Nucleus accumbens (tissue), 56 donors: ENCODE measurements at regions not wholly inside any gene's neighbourhood (a gene's known extent, or its start where the extent isn't known, plus 50 kb on each side); places are given as distances from the start of the nearest gene placed in this dataset.
"Not testable (repeated sequence)": the region's sequence is repeated elsewhere in the genome, so short reads cannot be mapped to it uniquely, and the experiment has no call there.

Experiments
- DNase-seq, 56 donors: peaks; one replicate each; lab custom pipeline; 2025; lab: John Stamatoyannopoulos, UW

- no peak for DNase-seq
These were observed 116.5 kb downstream of the RTP4 start for GRCh38 chr3:187484547-187485295.

DNA sequence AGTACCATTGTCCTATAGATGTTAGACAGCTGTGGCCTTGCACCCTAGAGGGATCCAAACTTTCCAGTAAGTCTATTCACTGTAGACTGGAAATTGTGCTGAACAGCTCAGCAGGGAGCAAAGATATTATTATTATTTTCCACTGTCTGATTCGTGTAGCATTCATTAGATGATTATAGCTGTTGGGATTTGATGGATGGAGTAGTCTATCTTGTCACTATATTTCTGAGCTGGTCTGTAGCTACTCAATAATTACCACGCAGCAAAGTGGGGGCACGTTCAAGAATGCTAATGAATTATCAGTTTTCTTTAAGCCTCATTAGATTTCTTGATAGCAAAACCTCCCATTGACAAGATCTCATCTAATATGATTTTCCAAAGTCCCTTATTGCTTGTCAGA is 113.2 kb downstream of the RTP4 start:
- no peak for DNase-seq

GRCh38 chr3:187475613-187476012 is 107.4 kb downstream of the RTP4 start:
- not testable (repeated sequence) for DNase-seq

DNA sequence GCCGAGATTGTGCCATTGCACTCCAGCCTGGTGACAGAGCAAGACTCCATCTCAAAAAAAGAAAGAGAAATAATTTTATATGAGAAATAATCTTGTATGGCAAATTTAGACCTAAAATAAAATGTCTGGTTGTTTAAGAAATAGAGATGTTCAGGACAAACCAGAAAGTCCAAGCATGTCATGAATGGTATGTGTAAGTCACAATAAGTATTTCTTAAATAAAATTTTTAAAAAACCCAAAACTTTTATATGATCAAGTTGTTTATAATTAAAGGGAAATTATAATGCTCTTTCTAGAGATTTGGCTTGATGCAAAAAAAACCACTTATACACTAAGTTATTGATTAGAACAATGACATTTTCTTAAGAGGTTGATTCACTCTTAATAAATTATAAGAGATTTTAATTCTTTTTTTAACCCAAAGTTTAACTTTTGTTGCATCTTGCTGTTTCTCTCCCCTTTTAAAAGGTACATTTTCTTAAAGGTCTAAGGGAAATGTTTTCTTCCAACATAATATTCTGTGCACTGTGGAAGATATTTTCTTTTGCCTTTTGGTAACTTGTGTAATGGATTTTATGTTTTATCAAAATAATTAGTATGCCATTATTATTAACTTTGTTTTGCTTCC is 105.7 kb downstream of the RTP4 start:
- DNase-seq = no peak

- DNase-seq = not testable (repeated sequence)
These were observed 98.1 kb downstream of the RTP4 start for GRCh38 chr3:187466306-187466705.

GRCh38 chr3:187465503-187465902 is 97.3 kb downstream of the RTP4 start:
- DNase-seq = no peak

DNA sequence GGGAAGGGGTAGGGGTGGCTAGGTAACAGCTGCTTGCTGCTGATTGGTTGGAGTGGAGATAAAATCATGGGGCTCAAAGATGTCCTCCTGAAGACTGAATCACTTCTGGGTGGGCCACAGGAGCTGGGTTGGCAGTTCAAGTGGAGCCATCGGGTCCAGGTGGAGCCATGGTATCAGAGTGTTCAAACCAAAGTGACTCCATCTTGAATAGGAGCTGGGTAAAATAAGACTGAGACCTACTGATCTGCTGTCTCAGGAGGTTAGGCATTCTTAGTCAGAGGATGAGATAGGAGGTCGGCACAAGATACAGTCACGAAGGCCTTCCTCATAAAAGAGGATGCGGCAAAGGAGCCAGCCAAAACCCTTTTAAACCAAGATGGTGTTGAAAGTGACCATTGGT is 96.5 kb downstream of the RTP4 start:
- no peak for DNase-seq

DNA sequence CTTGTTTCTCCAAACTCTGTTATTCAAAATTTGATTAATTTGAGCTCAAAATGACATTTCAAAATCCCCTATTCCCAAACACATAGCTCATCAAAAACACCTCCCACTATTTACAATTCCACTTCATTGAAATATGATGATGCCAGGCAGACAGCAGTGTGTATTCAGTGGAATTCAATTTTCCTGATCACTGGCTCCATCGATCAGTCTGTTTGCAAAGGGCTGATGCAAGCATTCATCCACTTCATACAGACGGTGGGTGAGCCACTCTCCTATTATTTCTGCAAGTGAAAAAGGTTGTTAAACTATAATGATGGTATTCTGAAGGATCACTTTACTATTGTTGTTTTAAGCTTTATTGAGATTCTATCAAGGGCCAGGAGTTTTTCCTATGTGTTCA is 90.7 kb downstream of the RTP4 start:
- DNase-seq = no peak

DNA sequence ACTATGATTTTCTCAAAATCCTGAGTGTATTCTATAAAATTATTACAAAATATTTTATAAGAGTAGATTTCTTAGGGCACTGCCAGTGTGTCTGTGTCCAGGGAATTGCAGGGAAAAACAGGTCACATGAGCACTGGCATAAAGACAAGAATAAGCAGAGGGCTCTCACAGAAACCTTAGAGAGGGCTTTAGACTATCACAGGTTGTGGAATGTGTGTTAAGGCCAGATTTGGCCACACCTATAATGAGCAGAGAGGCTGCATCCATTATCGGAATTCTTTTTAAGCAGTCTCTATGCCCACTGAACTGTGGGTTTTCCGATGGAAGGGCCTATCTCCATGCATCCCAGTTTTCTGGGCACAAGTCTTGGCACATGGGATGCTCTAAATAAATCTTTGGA is 90.2 kb downstream of the RTP4 start:
- DNase-seq = no peak

- DNase-seq = peak in 39 of 56 donors; percentile 1 to 80 (median 18)
These were observed 88.1 kb downstream of the RTP4 start for GRCh38 chr3:187456250-187456649.

GRCh38 chr3:187454085-187454815 is 86.1 kb downstream of the RTP4 start:
- DNase-seq = no peak

DNA sequence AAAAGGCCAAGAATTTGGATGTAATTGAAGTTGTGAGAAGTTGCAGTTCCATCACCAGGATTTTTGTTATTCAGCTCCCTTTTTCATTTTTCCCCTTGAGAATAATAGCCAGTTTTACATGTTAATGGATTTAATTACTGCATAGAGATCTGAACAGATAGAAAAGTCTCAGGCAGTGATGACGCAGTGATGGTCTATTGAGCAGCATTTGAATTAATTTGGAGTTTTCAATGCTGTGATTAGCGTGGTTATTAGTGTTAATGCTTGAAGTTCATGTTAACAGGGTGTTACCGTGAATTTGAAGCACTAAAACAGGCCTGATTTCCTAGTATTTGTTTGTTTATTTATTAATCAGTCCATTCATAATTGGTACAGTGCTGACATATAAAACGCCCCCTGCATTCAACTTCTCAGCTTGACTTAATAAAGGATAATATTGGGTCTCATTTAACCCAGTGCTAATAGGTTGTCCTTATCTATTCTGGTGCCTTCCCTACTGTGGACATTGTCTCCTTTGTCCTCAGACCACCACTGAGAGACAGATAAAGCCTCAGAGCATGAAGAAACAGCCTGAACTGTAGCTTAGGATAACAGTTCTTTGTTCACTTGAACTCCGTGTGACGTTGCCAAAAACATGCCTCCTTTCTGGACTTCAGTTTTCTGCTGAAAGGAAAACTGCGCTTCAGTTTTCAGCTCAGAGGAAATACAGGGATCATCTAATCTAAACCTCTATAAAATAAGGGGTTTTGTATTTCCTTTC is 82.4 kb downstream of the RTP4 start:
- peak in 8 of 56 donors; percentile 1 to 4 (median 2) for DNase-seq

GRCh38 chr3:187448674-187449073 is 80.5 kb downstream of the RTP4 start:
- DNase-seq = no peak

- no peak for DNase-seq
These were observed 79.6 kb downstream of the RTP4 start for GRCh38 chr3:187447737-187448136.

DNA sequence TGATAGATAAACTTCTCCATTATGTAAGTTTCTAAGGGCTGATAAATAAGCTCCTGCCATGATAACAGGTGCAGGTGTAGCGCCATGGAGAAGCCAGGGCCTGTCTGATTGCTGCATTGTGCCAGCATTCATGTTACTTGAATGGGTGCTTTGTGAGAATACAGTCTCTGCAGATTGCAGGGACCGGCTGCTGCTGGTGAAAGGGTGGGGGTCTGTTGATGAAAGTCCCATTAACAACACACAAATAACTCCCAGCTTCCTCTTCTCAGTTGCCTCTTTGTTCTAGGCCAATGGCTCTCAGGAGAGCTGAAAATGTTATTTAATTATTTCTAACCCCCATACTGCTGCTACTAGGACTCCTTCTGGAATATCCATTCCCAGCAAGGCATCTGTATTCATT is 77.2 kb downstream of the RTP4 start:
- peak in 31 of 56 donors; percentile 1 to 62 (median 20) for DNase-seq

- no peak for DNase-seq
These were observed 66.3 kb downstream of the RTP4 start for GRCh38 chr3:187434524-187434923.

GRCh38 chr3:187430576-187430975 is 62.4 kb downstream of the RTP4 start:
- no peak for DNase-seq
